ENCODE measurements at regions not wholly inside any gene's neighbourhood (a gene's known extent, or its start where the extent isn't known, plus 50 kb on each side); places are given as distances from the start of the nearest gene placed in this dataset.

- no peak overlapping the region for H3K27ac ChIP-seq (ENCODE audit: low read depth, low read length)
- H3K4me3 ChIP-seq (ENCODE audit: low read depth, low read length) = no peak overlapping the region
- no peak for TF ChIP-seq CTCF (IDR thresholded peaks at IDR 0.05; ENCODE audit: low read depth, low read length)
- ChIA-PET POLR2A (no interaction called here), CTCF (no interaction called here)
- H3K9me3 ChIP-seq (ENCODE audit: control insufficient read depth, insufficient read depth, low read length) = peaks cover 14% of the 10 kb centered on the region
- no peaks in the 10 kb centered on the region for H3K27me3 ChIP-seq (ENCODE audit: control insufficient read depth, insufficient read depth, low read length)
- no peak for DNase-seq (ENCODE audit: low read depth, low spot score)
These were observed 619.8 kb upstream of the KCNMB2 start for GRCh38 chr3:177916461-177916860.

GRCh38 chr3:177917234-177917861 is 618.9 kb upstream of the KCNMB2 start:
- POLR2A ChIA-PET = no interaction called here
- Histone ChIP-seq H3K9me3 (ENCODE audit: control insufficient read depth, insufficient read depth, low read length) (peaks cover 14% of the 10 kb centered on the region), H3K27me3 (ENCODE audit: control insufficient read depth, insufficient read depth, low read length) (no peaks in the 10 kb centered on the region), H3K27ac (ENCODE audit: low read depth, low read length) (no peak overlapping the region), H3K4me3 (ENCODE audit: low read depth, low read length) (no peak overlapping the region)
- CTCF ChIA-PET = interaction anchor here (0.6 kb wide), 1 partner anchor 107 kb away, joined by 6 read pairs; no protein-coding TSS in a partner anchor
- DNase-seq (ENCODE audit: low read depth, low spot score) = no peak
- TF ChIP-seq CTCF (IDR thresholded peaks at IDR 0.05; ENCODE audit: low read depth, low read length) = no peak

- no peak for TF ChIP-seq CTCF (IDR thresholded peaks at IDR 0.05; ENCODE audit: low read depth, low read length)
- CTCF ChIA-PET = no interaction called here
- Histone ChIP-seq H3K27ac (ENCODE audit: low read depth, low read length) (no peak overlapping the region), H3K27me3 (ENCODE audit: control insufficient read depth, insufficient read depth, low read length) (no peaks in the 10 kb centered on the region), H3K4me3 (ENCODE audit: low read depth, low read length) (no peak overlapping the region), H3K9me3 (ENCODE audit: control insufficient read depth, insufficient read depth, low read length) (peaks cover 8% of the 10 kb centered on the region; the same call in 1 of the 2 replicates)
- DNase-seq (ENCODE audit: low read depth, low spot score) = no peak
- POLR2A ChIA-PET = no interaction called here
These were observed 615.1 kb upstream of the KCNMB2 start for GRCh38 chr3:177921153-177921552.

GRCh38 chr3:177924261-177924660 is 612.0 kb upstream of the KCNMB2 start:
- POLR2A ChIA-PET = no interaction called here
- Histone ChIP-seq H3K27ac (ENCODE audit: low read depth, low read length) (no peak overlapping the region), H3K9me3 (ENCODE audit: control insufficient read depth, insufficient read depth, low read length) (no peaks in the 10 kb centered on the region), H3K4me3 (ENCODE audit: low read depth, low read length) (no peak overlapping the region), H3K27me3 (ENCODE audit: control insufficient read depth, insufficient read depth, low read length) (no peaks in the 10 kb centered on the region)
- CTCF ChIA-PET = interaction anchor here (0.6 kb wide), 1 partner anchor 247 kb away, joined by 3 read pairs; no protein-coding TSS in a partner anchor
- DNase-seq (ENCODE audit: low read depth, low spot score) = no peak
- no peak for TF ChIP-seq CTCF (IDR thresholded peaks at IDR 0.05; ENCODE audit: low read depth, low read length)

GRCh38 chr3:177928172-177928873 is 607.9 kb upstream of the KCNMB2 start:
- POLR2A ChIA-PET = no interaction called here
- H3K9me3 ChIP-seq (ENCODE audit: control insufficient read depth, insufficient read depth, low read length) = no peaks in the 10 kb centered on the region
- H3K4me3 ChIP-seq (ENCODE audit: low read depth, low read length) = no peak overlapping the region
- CTCF ChIA-PET = no interaction called here
- no peak for DNase-seq (ENCODE audit: low read depth, low spot score)
- no peak overlapping the region for H3K27ac ChIP-seq (ENCODE audit: low read depth, low read length)
- H3K27me3 ChIP-seq (ENCODE audit: control insufficient read depth, insufficient read depth, low read length) = no peaks in the 10 kb centered on the region
- TF ChIP-seq CTCF (IDR thresholded peaks at IDR 0.05; ENCODE audit: low read depth, low read length) = no peak
